K562 (cell line): ENCODE measurements at regions not wholly inside any gene's neighbourhood (a gene's known extent, or its start where the extent isn't known, plus 50 kb on each side); places are given as distances from the start of the nearest gene placed in this dataset.

ENCODE experiments used
- ATAC-seq: fragments of 200-7000 bp; cut with Tn5 transposase; 3 replicates; pipeline ENCODE4 v1.9.1; 2020; ENCODE audit warnings: moderate library complexity
- BruUV-seq: library from RNA; stranded (reverse); fragments of 400-500 nt; replicated peaks from 2 replicates; lab custom pipeline; 2021; lab: Mats Ljungman, UMichigan
- CTCF ChIA-PET: fragments of 300-600 bp; formaldehyde crosslinking; extraction: SDS; loops from one replicate; lab custom pipeline; 2021; ENCODE audit warnings: low intra/inter-chr PET ratio; lab: Yijun Ruan, JAX
- POLR2A ChIA-PET: fragments of 300-600, 350-650 bp; sonication (Branson Sonifier 250); formaldehyde crosslinking; extraction: SDS; loops from one replicate; lab custom pipeline; 2021; ENCODE audit warnings: antibody characterized with exemption, inconsistent platforms; lab: Yijun Ruan, JAX
- DNase-seq, 4 experiments: peaks; one replicate each; pipeline versions ENCODE4 v3.0.0 to v3.0.0-alpha.2; 2011 to 2018; ENCODE audit warnings: low spot score in 3 of 4, mixed read lengths in 3 of 4; ENCODE audit errors: extremely low read depth in 1 of 4
- FAIRE-seq: peaks from 2 replicates; lab custom pipeline; 2011; peaks lifted over from hg19 to GRCh38; lab: Jason Lieb, UNC
- H2AFZ ChIP-seq: 2 replicates; pipeline ENCODE4 v1.6.0; 2011; ENCODE audit warnings: low read depth, low read length, control low read depth, inconsistent platforms
- H3K27ac ChIP-seq: fragments of 200-600 bp; 3 replicates; pipeline ENCODE4 v1.8.0; 2011; ENCODE audit warnings: low read depth, mild to moderate bottlenecking, control low read depth, inconsistent platforms, low read length, moderate library complexity, mixed read lengths; ENCODE audit errors: extremely low read depth
- H3K27me3 ChIP-seq, 2 experiments: fragments of 300-600 bp in 1 of 2; 2 replicates in 1 of 2; 3 replicates in 1 of 2; pipeline versions ENCODE4 v1.6.0 to v1.8.0; 2011; ENCODE audit warnings: inconsistent platforms in 2 of 2, low read length in 2 of 2, mild to moderate bottlenecking in 1 of 2, mixed read lengths in 1 of 2, moderate library complexity in 1 of 2; ENCODE audit not compliant: control insufficient read depth in 2 of 2, insufficient read depth in 2 of 2
- H3K36me3 ChIP-seq: fragments of 300-600 bp; 3 replicates; pipeline ENCODE4 v1.8.0; 2011; ENCODE audit warnings: mild to moderate bottlenecking, low read length, inconsistent platforms; ENCODE audit not compliant: control insufficient read depth, insufficient read depth
- H3K4me1 ChIP-seq, 2 experiments: fragments of 200-600 bp in 1 of 2; replicated peaks in 1 of 2; 2 replicates in 1 of 2; 3 replicates in 1 of 2; pipeline versions ENCODE4 v1.5.1 to v1.8.0; 2011; ENCODE audit warnings: inconsistent platforms in 2 of 2, low read length in 2 of 2, mild to moderate bottlenecking in 1 of 2, mixed read lengths in 1 of 2, moderate library complexity in 1 of 2; ENCODE audit not compliant: control insufficient read depth in 2 of 2, insufficient read depth in 2 of 2
- H3K4me2 ChIP-seq: 2 replicates; pipeline ENCODE4 v1.6.1; 2011; ENCODE audit warnings: low read length, control low read depth, inconsistent platforms, mixed read lengths; ENCODE audit not compliant: insufficient read depth
- H3K4me3 ChIP-seq: fragments of 200-600 bp; sonication (generic), shearing (Covaris generic); 2 replicates; pipeline ENCODE4 v1.5.1; 2016; ENCODE audit warnings: control low read depth, inconsistent platforms
- H3K79me2 ChIP-seq: fragments of 200-600 bp; 3 replicates; pipeline ENCODE4 v1.8.0; 2011; ENCODE audit warnings: low read length, inconsistent platforms; ENCODE audit not compliant: control insufficient read depth, insufficient read depth
- H3K9ac ChIP-seq, 2 experiments: 2 replicates each; pipeline versions ENCODE4 v1.6.0 to v1.6.1; 2011; ENCODE audit warnings: low read depth in 2 of 2, low read length in 2 of 2, control low read depth in 1 of 2, inconsistent platforms in 1 of 2, mild to moderate bottlenecking in 1 of 2, mixed read lengths in 1 of 2; ENCODE audit not compliant: insufficient read depth in 1 of 2
- H3K9me1 ChIP-seq: one replicate; pipeline ENCODE4 v1.6.0; 2011; ENCODE audit warnings: inconsistent platforms, mild to moderate bottlenecking, low read length, moderate library complexity; ENCODE audit not compliant: control insufficient read depth, insufficient read depth
- H3K9me3 ChIP-seq: replicated peaks from 2 replicates; pipeline ENCODE4 v1.5.1; 2011; ENCODE audit warnings: low read depth, low read length, inconsistent platforms; ENCODE audit not compliant: control insufficient read depth, insufficient read depth
- H4K20me1 ChIP-seq: replicated peaks from 2 replicates; pipeline ENCODE4 v1.6.1; 2011; ENCODE audit warnings: low read length, inconsistent platforms, mixed read lengths; ENCODE audit not compliant: control insufficient read depth, insufficient read depth
- ARID1B ChIP-seq: fragments of 450-650 bp; IDR thresholded peaks from 2 replicates; pipeline ENCODE4 v1.6.1; 2016; ENCODE audit warnings: antibody characterized with exemption, mild to moderate bottlenecking, inconsistent platforms
- ATF4 ChIP-seq: fragments of 450-650 bp; formaldehyde crosslinking; IDR thresholded peaks from 2 replicates; pipeline ENCODE4 v1.4.0; 2022; ENCODE audit warnings: mild to moderate bottlenecking, moderate library complexity
- CEBPB ChIP-seq: fragments of 450-650 bp; IDR thresholded peaks from 2 replicates; pipeline ENCODE4 v1.6.1; 2016; ENCODE audit warnings: missing genetic modification characterization, missing compliant biosample characterization
- CREB3 ChIP-seq: fragments of 450-650 bp; conservative IDR thresholded peaks from 2 replicates; pipeline ENCODE4 v1.6.1; 2016; ENCODE audit warnings: missing genetic modification characterization, low read depth, mild to moderate bottlenecking, missing compliant biosample characterization, moderate library complexity
- CREBBP ChIP-seq: IDR thresholded peaks from one replicate; pipeline ENCODE4 v1.6.1; 2012; ENCODE audit warnings: low read depth, mild to moderate bottlenecking, control low read depth, inconsistent platforms, low read length
- EHMT2 ChIP-seq: fragments of 450-650 bp; IDR thresholded peaks from 2 replicates; pipeline ENCODE4 v1.6.1; 2018; ENCODE audit warnings: antibody characterized with exemption
- FOXJ2 ChIP-seq: fragments of 200-800 bp; sonication (Bioruptor generic); IDR thresholded peaks from 2 replicates; pipeline ENCODE4 v1.6.1; 2016; ENCODE audit warnings: missing genetic modification characterization, missing compliant biosample characterization
- FOXO4 ChIP-seq: fragments of 450-650 bp; formaldehyde crosslinking; IDR thresholded peaks from 2 replicates; pipeline ENCODE4 v1.4.0; 2020; ENCODE audit warnings: mild to moderate bottlenecking, moderate library complexity
- HLTF ChIP-seq: fragments of 450-650 bp; IDR thresholded peaks from 2 replicates; pipeline ENCODE4 v1.6.1; 2016
- MEF2A ChIP-seq: IDR thresholded peaks from 2 replicates; pipeline ENCODE4 v1.6.1; 2011; ENCODE audit warnings: low read depth, mild to moderate bottlenecking, low read length, moderate library complexity; ENCODE audit not compliant: control insufficient read depth
- POU5F1 ChIP-seq: fragments of 150-350 bp; IDR thresholded peaks from 2 replicates; pipeline ENCODE4 v1.6.1; 2014; ENCODE audit warnings: borderline replicate concordance, low read length, low read depth, mild to moderate bottlenecking; ENCODE audit not compliant: partially characterized antibody
- RBM14 ChIP-seq: fragments of 200-400 bp; formaldehyde crosslinking; IDR thresholded peaks from 2 replicates; pipeline ENCODE4 v1.6.1; 2018; ENCODE audit warnings: low read depth, mild to moderate bottlenecking, low read length, moderate library complexity, borderline replicate concordance; ENCODE audit not compliant: insufficient read depth
- SMAD2 ChIP-seq: fragments of 150-350 bp; IDR thresholded peaks from 2 replicates; pipeline ENCODE4 v1.6.1; 2014; ENCODE audit warnings: low read depth, mild to moderate bottlenecking, low read length
- SP2 ChIP-seq: IDR thresholded peaks from 2 replicates; pipeline ENCODE4 v1.6.1; 2011; ENCODE audit warnings: mild to moderate bottlenecking, low read depth, low read length, moderate library complexity; ENCODE audit not compliant: poor library complexity, severe bottlenecking; ENCODE audit errors: extremely low read depth
- TCF3 ChIP-seq: sonication (generic); formaldehyde crosslinking; IDR thresholded peaks from 2 replicates; pipeline ENCODE4 v1.4.0; 2020; ENCODE audit warnings: mild to moderate bottlenecking, missing genetic modification reagents
- ZNF253 ChIP-seq: fragments of 250-450 bp; sonication (Bioruptor Pico); conservative IDR thresholded peaks from 2 replicates; pipeline ENCODE4 v1.6.1; 2021; ENCODE audit warnings: mild to moderate bottlenecking
- ZNF3 ChIP-seq: fragments of 250-450 bp; sonication (Bioruptor Pico); IDR thresholded peaks from 2 replicates; pipeline ENCODE4 v1.5.0; 2021; ENCODE audit warnings: mild to moderate bottlenecking, moderate library complexity
- ZNF79 ChIP-seq: fragments of 250-450 bp; sonication (Bioruptor Pico); IDR thresholded peaks from 2 replicates; pipeline ENCODE4 v1.4.0; 2020; ENCODE audit warnings: low read depth, mild to moderate bottlenecking, moderate library complexity
- WGBS: fragments of 100-300 bp; shearing (Covaris generic); methylation state at CpG from one replicate; pipeline ENCODE4 v1.1.6; 2016; ENCODE audit warnings: low coverage, mixed read lengths; ENCODE audit not compliant: insufficient coverage; ENCODE audit errors: missing lambda C conversion rate; 5-methylcytosine and 5-hydroxymethylcytosine counted together
- in situ Hi-C: fragments of 300-500 bp; cut with MboI; formaldehyde crosslinking; loops from 4 replicates; pipeline ENCODE4 v1.15.0; 2018; ENCODE audit warnings: inconsistent platforms, mixed read lengths
- intact Hi-C: fragments of 100-400 bp; cut with micrococcal nuclease; formaldehyde crosslinking; loops from 2 replicates; pipeline ENCODE4 v1.14.2; 2022
- TF ChIP-seq, protein P1 (sequence below): fragments of 250-450 bp; sonication (Bioruptor Pico); IDR thresholded peaks from 2 replicates; pipeline ENCODE4 v1.6.1; 2021; ENCODE audit warnings: mild to moderate bottlenecking
- TF ChIP-seq, protein P2 (sequence below): fragments of 250-450 bp; sonication (Bioruptor Pico); IDR thresholded peaks from 2 replicates; pipeline ENCODE4 v1.8.0; 2022; ENCODE audit warnings: inconsistent platforms

GRCh38 chr5:103648086-103648485 lies 85.5 kb upstream of the NUDT12 start:
- no peaks in the 10 kb centered on the region for H3K9me3 ChIP-seq
- TF ChIP-seq ZNF79 (CRISPR knock-in tag) (no peak), SMAD2 (no peak), POU5F1 (no peak), ZNF3 (CRISPR knock-in tag) (no peak), RBM14 (no peak), CEBPB (tag) (no peak), HLTF (no peak), FOXJ2 (tag) (no peak), TCF3 (CRISPR knock-in tag) (no peak), ZNF253 (CRISPR knock-in tag) (no peak), ATF4 (CRISPR knock-in tag) (no peak), CREBBP (no peak), FOXO4 (no peak), SP2 (no peak), MEF2A (no peak), CREB3 (tag) (no peak), ARID1B (no peak), EHMT2 (no peak)
- TF ChIP-seq, protein P1, sequence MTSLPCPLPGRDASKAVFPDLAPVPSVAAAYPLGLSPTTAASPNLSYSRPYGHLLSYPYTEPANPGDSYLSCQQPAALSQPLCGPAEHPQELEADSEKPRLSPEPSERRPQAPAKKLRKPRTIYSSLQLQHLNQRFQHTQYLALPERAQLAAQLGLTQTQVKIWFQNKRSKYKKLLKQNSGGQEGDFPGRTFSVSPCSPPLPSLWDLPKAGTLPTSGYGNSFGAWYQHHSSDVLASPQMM (CRISPR knock-in tag): no peak
- TF ChIP-seq, protein P2, sequence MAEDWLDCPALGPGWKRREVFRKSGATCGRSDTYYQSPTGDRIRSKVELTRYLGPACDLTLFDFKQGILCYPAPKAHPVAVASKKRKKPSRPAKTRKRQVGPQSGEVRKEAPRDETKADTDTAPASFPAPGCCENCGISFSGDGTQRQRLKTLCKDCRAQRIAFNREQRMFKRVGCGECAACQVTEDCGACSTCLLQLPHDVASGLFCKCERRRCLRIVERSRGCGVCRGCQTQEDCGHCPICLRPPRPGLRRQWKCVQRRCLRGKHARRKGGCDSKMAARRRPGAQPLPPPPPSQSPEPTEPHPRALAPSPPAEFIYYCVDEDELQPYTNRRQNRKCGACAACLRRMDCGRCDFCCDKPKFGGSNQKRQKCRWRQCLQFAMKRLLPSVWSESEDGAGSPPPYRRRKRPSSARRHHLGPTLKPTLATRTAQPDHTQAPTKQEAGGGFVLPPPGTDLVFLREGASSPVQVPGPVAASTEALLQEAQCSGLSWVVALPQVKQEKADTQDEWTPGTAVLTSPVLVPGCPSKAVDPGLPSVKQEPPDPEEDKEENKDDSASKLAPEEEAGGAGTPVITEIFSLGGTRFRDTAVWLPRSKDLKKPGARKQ: no peak
- TF ChIP-seq, all 486 proteins: peak for 0
- no peaks in the 10 kb centered on the region for H3K9me1 ChIP-seq
- CTCF ChIA-PET: no interaction called here
- H3K27me3 ChIP-seq: no peaks in the 10 kb centered on the region
- no peaks in the 10 kb centered on the region for H3K79me2 ChIP-seq
- in situ Hi-C loops (no loop called here), intact Hi-C loops (no loop called here)
- H3K36me3 ChIP-seq: no peaks in the 10 kb centered on the region
- BruUV-seq: no TSS peak
- no peak; the same call in 2 of the 3 replicates for ATAC-seq
- POLR2A ChIA-PET: no interaction called here
- H3K4me1 ChIP-seq: no peaks in the 10 kb centered on the region
- no peak overlapping the region for H2AFZ ChIP-seq
- H3K4me2 ChIP-seq: no peak overlapping the region
- no peaks in the 10 kb centered on the region for H4K20me1 ChIP-seq
- no peak overlapping the region for H3K27ac ChIP-seq
- H3K9ac ChIP-seq: no peak overlapping the region
- no peak overlapping the region for H3K4me3 ChIP-seq
- WGBS: 3% methylated on average over 2 of the region's 2 CpGs
- no peak for FAIRE-seq
- no peak for DNase-seq
